ENCODE measurements at regions not wholly inside any gene's neighbourhood (a gene's known extent, or its start where the extent isn't known, plus 50 kb on each side); places are given as distances from the start of the nearest gene placed in this dataset.

- DNase-seq = no peak
Measured at GRCh38 chr3:110732420-110732819, 339.2 kb upstream of the NECTIN3 start.

GRCh38 chr3:110733045-110733444 is 338.6 kb upstream of the NECTIN3 start:
- DNase-seq = no peak

- DNase-seq = no peak
Measured at GRCh38 chr3:110734524-110734923, 337.1 kb upstream of the NECTIN3 start.

GRCh38 chr3:110736332-110736731 is 335.3 kb upstream of the NECTIN3 start:
- DNase-seq = no peak

- DNase-seq = no peak
Measured at GRCh38 chr3:110738531-110738930, 333.1 kb upstream of the NECTIN3 start.

GRCh38 chr3:110741891-110742290 is 329.7 kb upstream of the NECTIN3 start:
- no peak for DNase-seq

GRCh38 chr3:110743202-110743601 is 328.4 kb upstream of the NECTIN3 start:
- no peak for DNase-seq

GRCh38 chr3:110743984-110744383 is 327.6 kb upstream of the NECTIN3 start:
- no peak for DNase-seq

- DNase-seq = no peak
Measured at GRCh38 chr3:110744723-110745122, 326.9 kb upstream of the NECTIN3 start.

- DNase-seq = no peak
Measured at GRCh38 chr3:110749006-110749405, 322.6 kb upstream of the NECTIN3 start.

- no peak for DNase-seq
Measured at GRCh38 chr3:110750201-110750600, 321.4 kb upstream of the NECTIN3 start.

- DNase-seq = no peak
Measured at GRCh38 chr3:110752307-110752706, 319.3 kb upstream of the NECTIN3 start.

GRCh38 chr3:110753516-110753915 is 318.1 kb upstream of the NECTIN3 start:
- DNase-seq = no peak

GRCh38 chr3:110754212-110754916 is 317.3 kb upstream of the NECTIN3 start:
- no peak for DNase-seq

GRCh38 chr3:110755345-110755744 is 316.3 kb upstream of the NECTIN3 start:
- DNase-seq = no peak

GRCh38 chr3:110756705-110757104 is 314.9 kb upstream of the NECTIN3 start:
- DNase-seq = no peak

- DNase-seq = no peak
Measured at GRCh38 chr3:110758208-110758607, 313.4 kb upstream of the NECTIN3 start.

GRCh38 chr3:110767156-110767555 is 304.5 kb upstream of the NECTIN3 start:
- DNase-seq = no peak

GRCh38 chr3:110767838-110768237 is 303.8 kb upstream of the NECTIN3 start:
- DNase-seq = no peak

- DNase-seq = no peak
Measured at GRCh38 chr3:110773413-110773954, 298.1 kb upstream of the NECTIN3 start.

- DNase-seq = no peak
Measured at GRCh38 chr3:110774496-110775265, 296.9 kb upstream of the NECTIN3 start.

- DNase-seq = no peak
Measured at GRCh38 chr3:110779581-110779980, 292.0 kb upstream of the NECTIN3 start.

- no peak for DNase-seq
Measured at GRCh38 chr3:110783541-110783940, 288.1 kb upstream of the NECTIN3 start.

- no peak for DNase-seq
Measured at GRCh38 chr3:110788794-110789193, 282.8 kb upstream of the NECTIN3 start.

All from CD4-positive, alpha-beta T cell treated with Interleukin-1 beta for 1 hour (primary cell).